ENCODE measurements at regions not wholly inside any gene's neighbourhood (a gene's known extent, or its start where the extent isn't known, plus 50 kb on each side); places are given as distances from the start of the nearest gene placed in this dataset.
"Not testable (repeated sequence)": the region's sequence is repeated elsewhere in the genome, so short reads cannot be mapped to it uniquely, and the experiment has no call there.

GRCh38 chr15:77838595-77838994, 205.9 kb upstream of the LINGO1 start:
- no peak for DNase-seq

- DNase-seq, result no peak
Observed at GRCh38 chr15:77838061-77838460, 205.3 kb upstream of the LINGO1 start.

- DNase-seq, result no peak
Observed at GRCh38 chr15:77837649-77838025, 204.9 kb upstream of the LINGO1 start.

- no peak for DNase-seq
Observed at GRCh38 chr15:77836906-77837648, 204.4 kb upstream of the LINGO1 start.

GRCh38 chr15:77836121-77836692, 203.5 kb upstream of the LINGO1 start:
- DNase-seq, result no peak

GRCh38 chr15:77834276-77834990, 201.7 kb upstream of the LINGO1 start:
- no peak for DNase-seq

GRCh38 chr15:77832874-77833273, 200.2 kb upstream of the LINGO1 start:
- no peak for DNase-seq

- DNase-seq, result no peak
Observed at GRCh38 chr15:77831986-77832385, 199.3 kb upstream of the LINGO1 start.

- DNase-seq, result no peak
Observed at GRCh38 chr15:77830051-77830468, 197.3 kb upstream of the LINGO1 start.

- DNase-seq, result not testable (repeated sequence)
Observed at GRCh38 chr15:77829331-77829730, 196.6 kb upstream of the LINGO1 start.

- DNase-seq, result no peak
Observed at GRCh38 chr15:77827860-77828259, 195.1 kb upstream of the LINGO1 start.

GRCh38 chr15:77826006-77826695, 193.4 kb upstream of the LINGO1 start:
- DNase-seq, result no peak

- no peak for DNase-seq
Observed at GRCh38 chr15:77825546-77825945, 192.8 kb upstream of the LINGO1 start.

- no peak for DNase-seq
Observed at GRCh38 chr15:77825252-77825542, 192.5 kb upstream of the LINGO1 start.

- DNase-seq, result no peak
Observed at GRCh38 chr15:77824361-77825251, 191.9 kb upstream of the LINGO1 start.

GRCh38 chr15:77823736-77824135, 191.0 kb upstream of the LINGO1 start:
- DNase-seq, result no peak

- DNase-seq, result no peak
Observed at GRCh38 chr15:77822631-77823230, 190.0 kb upstream of the LINGO1 start.

- DNase-seq, result no peak
Observed at GRCh38 chr15:77821959-77822256, 189.2 kb upstream of the LINGO1 start.

GRCh38 chr15:77821188-77821958, 188.7 kb upstream of the LINGO1 start:
- DNase-seq, result peak; percentile 65 to 81

GRCh38 chr15:77819851-77820728, 187.4 kb upstream of the LINGO1 start:
- peak in 1 of 2 experiments; percentile 30 for DNase-seq
